Glutamatergic neuron (in vitro differentiated cells): ENCODE measurements at regions not wholly inside any gene's neighbourhood (a gene's known extent, or its start where the extent isn't known, plus 50 kb on each side); places are given as distances from the start of the nearest gene placed in this dataset.

ENCODE experiments used
- DNase-seq: peaks from one replicate; pipeline ENCODE4 v3.0.0; 2022
- H3K27ac Mint-ChIP-seq: one replicate; pipeline ENCODE4 v1.8.0; 2020; ENCODE audit warnings: mild to moderate bottlenecking, mixed read lengths, inconsistent platforms; ENCODE audit not compliant: unreplicated experiment
- H3K27me3 Mint-ChIP-seq: one replicate; pipeline ENCODE4 v1.8.0; 2020; ENCODE audit warnings: mild to moderate bottlenecking, moderate library complexity, mixed read lengths, inconsistent platforms; ENCODE audit not compliant: unreplicated experiment
- H3K36me3 Mint-ChIP-seq: one replicate; pipeline ENCODE4 v1.8.0; 2020; ENCODE audit warnings: mild to moderate bottlenecking, mixed read lengths, inconsistent platforms; ENCODE audit not compliant: unreplicated experiment
- H3K4me1 Mint-ChIP-seq: one replicate; pipeline ENCODE4 v1.8.0; 2020; ENCODE audit warnings: mild to moderate bottlenecking, low read depth, mixed read lengths, inconsistent platforms; ENCODE audit not compliant: unreplicated experiment
- H3K4me3 Mint-ChIP-seq: one replicate; pipeline ENCODE4 v1.8.0; 2020; ENCODE audit warnings: mild to moderate bottlenecking, mixed read lengths, inconsistent platforms; ENCODE audit not compliant: unreplicated experiment
- H3K9me3 Mint-ChIP-seq: one replicate; pipeline ENCODE4 v1.8.0; 2020; ENCODE audit warnings: mild to moderate bottlenecking, moderate library complexity, mixed read lengths, inconsistent platforms; ENCODE audit not compliant: unreplicated experiment
- CTCF ChIP-seq: fragments of 200-600 bp; sonication (generic); IDR thresholded peaks from one replicate; pipeline ENCODE4 v1.5.0; 2021; ENCODE audit not compliant: partially characterized antibody, unreplicated experiment

DNA sequence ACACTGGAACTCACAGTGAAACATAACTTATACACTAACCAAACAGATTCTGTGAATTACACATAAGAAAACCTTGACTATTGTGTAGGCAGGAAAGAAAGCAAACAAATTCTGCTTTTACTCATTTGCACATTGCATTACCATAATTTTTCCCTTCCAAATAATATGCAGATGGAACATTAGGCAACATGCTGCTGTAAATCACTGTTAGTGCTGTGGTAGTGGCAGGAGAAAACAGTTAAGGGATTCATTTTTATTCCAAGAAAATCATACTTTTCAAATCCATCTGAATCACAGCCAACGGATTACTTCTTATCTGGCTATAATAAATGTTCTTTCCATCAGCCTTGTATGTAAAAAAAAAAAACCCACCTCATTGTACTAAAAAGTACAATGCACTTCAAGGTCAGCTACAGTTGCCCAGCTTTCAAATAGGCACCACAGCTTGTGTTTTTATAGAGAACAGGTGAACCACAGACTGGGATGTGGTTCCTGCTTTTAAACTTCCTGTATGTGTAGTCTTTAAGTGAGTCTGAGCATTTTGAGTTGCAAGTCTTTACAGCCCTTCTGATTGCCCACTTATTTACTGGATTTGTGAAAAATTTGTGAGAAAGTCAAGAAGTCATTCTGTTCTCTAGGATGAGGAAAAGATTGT, 590.0 kb upstream of the SEMA3D start:
- no peak for TF ChIP-seq CTCF
- H3K36me3 Mint-ChIP-seq = no peaks in the 10 kb centered on the region
- H3K27ac Mint-ChIP-seq = no peak overlapping the region
- no peaks in the 10 kb centered on the region for H3K4me1 Mint-ChIP-seq
- no peak overlapping the region for H3K4me3 Mint-ChIP-seq
- no peaks in the 10 kb centered on the region for H3K9me3 Mint-ChIP-seq
- DNase-seq = no peak
- H3K27me3 Mint-ChIP-seq = no peaks in the 10 kb centered on the region

DNA sequence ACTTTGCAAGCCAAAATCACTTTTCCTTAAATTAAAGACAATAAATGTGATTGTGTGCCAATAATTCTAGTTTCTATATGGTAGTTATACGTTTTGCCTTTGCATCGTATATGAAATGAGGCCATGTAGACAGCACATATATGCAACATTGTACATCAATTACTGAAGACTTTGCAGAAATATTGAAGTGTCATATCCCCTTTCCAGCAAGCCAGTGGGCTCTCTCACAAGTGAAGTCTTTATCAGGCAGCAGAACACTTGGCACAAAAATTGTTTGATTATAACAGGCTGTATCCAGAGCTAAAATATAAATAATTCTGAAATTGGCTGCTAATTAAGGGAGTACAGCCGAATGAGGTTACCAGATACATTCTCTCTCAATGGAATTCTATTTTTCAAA, 588.6 kb upstream of the SEMA3D start:
- no peak overlapping the region for H3K4me3 Mint-ChIP-seq
- DNase-seq = no peak
- no peaks in the 10 kb centered on the region for H3K9me3 Mint-ChIP-seq
- no peaks in the 10 kb centered on the region for H3K36me3 Mint-ChIP-seq
- H3K27ac Mint-ChIP-seq = no peak overlapping the region
- TF ChIP-seq CTCF = no peak
- H3K27me3 Mint-ChIP-seq = no peaks in the 10 kb centered on the region
- H3K4me1 Mint-ChIP-seq = no peaks in the 10 kb centered on the region

DNA sequence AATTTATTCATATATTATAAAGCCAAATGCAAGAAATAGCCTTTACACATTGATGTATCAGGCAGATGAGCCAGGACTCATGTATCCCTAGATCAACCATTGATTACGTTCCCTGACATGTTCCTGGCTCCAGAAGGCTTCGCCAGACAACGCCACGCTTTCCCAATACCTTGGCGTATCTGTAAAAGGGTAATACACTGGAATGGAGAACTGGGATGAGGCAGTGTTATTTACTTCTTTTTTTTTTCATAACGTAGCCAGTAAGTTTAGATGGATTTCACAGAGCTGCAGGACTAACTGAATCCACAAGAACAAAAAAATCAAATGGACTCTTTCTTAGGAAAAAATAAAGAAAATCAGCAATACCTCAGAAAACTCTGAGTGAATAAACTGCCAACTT, 588.1 kb upstream of the SEMA3D start:
- no peaks in the 10 kb centered on the region for H3K36me3 Mint-ChIP-seq
- TF ChIP-seq CTCF = no peak
- H3K4me1 Mint-ChIP-seq = no peaks in the 10 kb centered on the region

DNA sequence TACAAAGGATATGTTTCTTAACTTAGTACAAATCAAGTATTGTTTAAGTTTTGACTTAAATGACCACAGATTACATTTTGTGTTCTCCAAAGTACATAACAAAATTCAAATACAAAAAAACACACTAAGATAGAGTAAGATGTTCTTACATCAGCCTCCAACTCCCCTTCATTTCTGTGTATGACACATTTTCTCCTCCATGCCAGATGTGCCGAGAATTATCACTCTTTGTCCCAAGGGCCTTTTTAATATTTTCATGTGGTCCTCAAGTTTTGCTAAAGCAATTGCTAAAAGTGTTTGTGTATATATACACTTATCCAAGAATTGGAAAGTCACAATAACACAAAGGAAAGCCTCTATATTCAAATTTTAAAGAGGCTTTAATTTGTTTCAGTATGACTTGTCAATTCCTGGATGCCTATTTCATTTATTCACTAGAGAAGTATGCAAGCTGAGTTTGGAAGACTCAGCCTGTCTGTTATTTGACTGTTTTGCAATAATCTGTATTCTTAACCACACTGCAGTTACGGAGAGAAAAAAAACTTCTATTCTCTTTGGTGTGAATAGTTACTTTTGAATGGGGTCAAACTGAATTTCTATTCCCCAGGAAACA, 586.4 kb upstream of the SEMA3D start:
- TF ChIP-seq CTCF = no peak
- H3K27me3 Mint-ChIP-seq = no peaks in the 10 kb centered on the region
- H3K27ac Mint-ChIP-seq = no peak overlapping the region
- no peak overlapping the region for H3K4me3 Mint-ChIP-seq
- H3K4me1 Mint-ChIP-seq = no peaks in the 10 kb centered on the region
- no peak for DNase-seq
- H3K36me3 Mint-ChIP-seq = no peaks in the 10 kb centered on the region
- H3K9me3 Mint-ChIP-seq = no peaks in the 10 kb centered on the region

More for the DNA sequence above, 588.1 kb upstream of the SEMA3D start:
- Mint-ChIP-seq H3K4me3 (no peak overlapping the region), H3K27ac (no peak overlapping the region), H3K27me3 (no peaks in the 10 kb centered on the region), H3K9me3 (no peaks in the 10 kb centered on the region)
- no peak for DNase-seq

DNA sequence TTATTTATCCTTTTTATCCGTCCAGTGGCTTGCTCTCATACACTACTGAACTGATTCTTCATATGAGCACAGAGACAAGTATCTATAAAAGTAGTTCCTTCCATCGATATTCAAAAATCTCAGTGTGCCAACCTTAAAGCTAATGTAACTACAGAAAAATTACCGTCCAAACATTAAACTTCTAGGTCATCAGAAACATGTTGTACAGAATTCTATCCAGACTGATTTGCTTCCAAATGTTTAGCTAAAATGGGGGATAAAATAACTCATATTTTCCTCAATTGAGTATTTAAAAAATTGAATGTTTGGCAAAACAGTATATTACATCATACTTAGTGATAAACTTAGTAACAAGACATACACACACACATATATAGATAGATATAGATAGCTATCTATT, 584.7 kb upstream of the SEMA3D start:
- no peaks in the 10 kb centered on the region for H3K4me1 Mint-ChIP-seq
- H3K4me3 Mint-ChIP-seq = no peak overlapping the region
- no peaks in the 10 kb centered on the region for H3K36me3 Mint-ChIP-seq
- DNase-seq = no peak
- no peak for TF ChIP-seq CTCF
- no peaks in the 10 kb centered on the region for H3K27me3 Mint-ChIP-seq
- no peak overlapping the region for H3K27ac Mint-ChIP-seq
- H3K9me3 Mint-ChIP-seq = no peaks in the 10 kb centered on the region
